ENCODE measurements at regions not wholly inside any gene's neighbourhood (a gene's known extent, or its start where the extent isn't known, plus 50 kb on each side); places are given as distances from the start of the nearest gene placed in this dataset.

DNA sequence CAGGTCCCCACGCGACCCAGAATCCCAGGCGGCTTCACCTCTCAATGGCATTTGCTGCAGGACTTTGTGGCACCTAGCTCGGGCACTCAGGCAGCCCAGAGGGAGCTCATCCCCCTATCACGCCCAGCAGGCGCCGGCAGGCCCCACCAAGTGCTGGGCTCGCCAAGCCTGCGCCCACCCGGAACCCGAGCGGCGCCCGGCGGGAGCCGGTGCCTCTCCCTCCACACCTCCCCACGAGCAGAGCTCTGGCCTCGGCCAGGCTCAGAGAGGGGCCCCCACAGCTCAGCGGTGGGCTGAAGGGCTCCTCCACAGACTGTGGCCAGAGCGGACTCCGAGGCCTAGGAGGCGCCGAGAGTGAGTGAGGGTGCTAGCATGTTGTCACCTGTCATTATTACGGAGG lies 286.3 kb downstream of the PDHA2 start:
- TF ChIP-seq, protein P1, sequence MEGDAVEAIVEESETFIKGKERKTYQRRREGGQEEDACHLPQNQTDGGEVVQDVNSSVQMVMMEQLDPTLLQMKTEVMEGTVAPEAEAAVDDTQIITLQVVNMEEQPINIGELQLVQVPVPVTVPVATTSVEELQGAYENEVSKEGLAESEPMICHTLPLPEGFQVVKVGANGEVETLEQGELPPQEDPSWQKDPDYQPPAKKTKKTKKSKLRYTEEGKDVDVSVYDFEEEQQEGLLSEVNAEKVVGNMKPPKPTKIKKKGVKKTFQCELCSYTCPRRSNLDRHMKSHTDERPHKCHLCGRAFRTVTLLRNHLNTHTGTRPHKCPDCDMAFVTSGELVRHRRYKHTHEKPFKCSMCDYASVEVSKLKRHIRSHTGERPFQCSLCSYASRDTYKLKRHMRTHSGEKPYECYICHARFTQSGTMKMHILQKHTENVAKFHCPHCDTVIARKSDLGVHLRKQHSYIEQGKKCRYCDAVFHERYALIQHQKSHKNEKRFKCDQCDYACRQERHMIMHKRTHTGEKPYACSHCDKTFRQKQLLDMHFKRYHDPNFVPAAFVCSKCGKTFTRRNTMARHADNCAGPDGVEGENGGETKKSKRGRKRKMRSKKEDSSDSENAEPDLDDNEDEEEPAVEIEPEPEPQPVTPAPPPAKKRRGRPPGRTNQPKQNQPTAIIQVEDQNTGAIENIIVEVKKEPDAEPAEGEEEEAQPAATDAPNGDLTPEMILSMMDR (conservative IDR thresholded peaks at IDR 0.05; ENCODE audit: low read depth in 2 of 2): no peak
- TF ChIP-seq, protein P2, sequence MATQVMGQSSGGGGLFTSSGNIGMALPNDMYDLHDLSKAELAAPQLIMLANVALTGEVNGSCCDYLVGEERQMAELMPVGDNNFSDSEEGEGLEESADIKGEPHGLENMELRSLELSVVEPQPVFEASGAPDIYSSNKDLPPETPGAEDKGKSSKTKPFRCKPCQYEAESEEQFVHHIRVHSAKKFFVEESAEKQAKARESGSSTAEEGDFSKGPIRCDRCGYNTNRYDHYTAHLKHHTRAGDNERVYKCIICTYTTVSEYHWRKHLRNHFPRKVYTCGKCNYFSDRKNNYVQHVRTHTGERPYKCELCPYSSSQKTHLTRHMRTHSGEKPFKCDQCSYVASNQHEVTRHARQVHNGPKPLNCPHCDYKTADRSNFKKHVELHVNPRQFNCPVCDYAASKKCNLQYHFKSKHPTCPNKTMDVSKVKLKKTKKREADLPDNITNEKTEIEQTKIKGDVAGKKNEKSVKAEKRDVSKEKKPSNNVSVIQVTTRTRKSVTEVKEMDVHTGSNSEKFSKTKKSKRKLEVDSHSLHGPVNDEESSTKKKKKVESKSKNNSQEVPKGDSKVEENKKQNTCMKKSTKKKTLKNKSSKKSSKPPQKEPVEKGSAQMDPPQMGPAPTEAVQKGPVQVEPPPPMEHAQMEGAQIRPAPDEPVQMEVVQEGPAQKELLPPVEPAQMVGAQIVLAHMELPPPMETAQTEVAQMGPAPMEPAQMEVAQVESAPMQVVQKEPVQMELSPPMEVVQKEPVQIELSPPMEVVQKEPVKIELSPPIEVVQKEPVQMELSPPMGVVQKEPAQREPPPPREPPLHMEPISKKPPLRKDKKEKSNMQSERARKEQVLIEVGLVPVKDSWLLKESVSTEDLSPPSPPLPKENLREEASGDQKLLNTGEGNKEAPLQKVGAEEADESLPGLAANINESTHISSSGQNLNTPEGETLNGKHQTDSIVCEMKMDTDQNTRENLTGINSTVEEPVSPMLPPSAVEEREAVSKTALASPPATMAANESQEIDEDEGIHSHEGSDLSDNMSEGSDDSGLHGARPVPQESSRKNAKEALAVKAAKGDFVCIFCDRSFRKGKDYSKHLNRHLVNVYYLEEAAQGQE (IDR thresholded peaks at IDR 0.05; ENCODE audit: unreplicated experiment): no peak
- TF ChIP-seq EZH2phosphoT487 (IDR thresholded peaks at IDR 0.05; ENCODE audit: unreplicated experiment): no peak
- no peak for TF ChIP-seq POLR2AphosphoS5 (IDR thresholded peaks at IDR 0.05; ENCODE audit: low read depth)
- no peak for TF ChIP-seq STAT1 (IDR thresholded peaks at IDR 0.05; ENCODE audit: unreplicated experiment)

Measured in GM23338 (cell line).